AG04449 (cell line): ENCODE measurements at regions not wholly inside any gene's neighbourhood (a gene's known extent, or its start where the extent isn't known, plus 50 kb on each side); places are given as distances from the start of the nearest gene placed in this dataset.

ENCODE experiments used
- CTCF ChIA-PET: fragments of 350-600 bp; formaldehyde crosslinking; extraction: SDS; loops from one replicate; lab custom pipeline; 2021; ENCODE audit warnings: antibody characterized with exemption; lab: Yijun Ruan, JAX
- POLR2A ChIA-PET: fragments of 400-600, 350-600 bp; formaldehyde crosslinking; extraction: SDS; loops from one replicate; lab custom pipeline; 2020; ENCODE audit warnings: antibody characterized with exemption, inconsistent platforms; lab: Yijun Ruan, JAX
- DNase-seq: peaks from one replicate; pipeline ENCODE4 v3.0.0-alpha.2; 2010; ENCODE audit warnings: low read depth, low spot score
- H3K4me3 ChIP-seq: 2 replicates; pipeline ENCODE4 v1.5.1; 2011; ENCODE audit warnings: low read depth, mild to moderate bottlenecking, control low read depth, low read length
- TF ChIP-seq, protein P1 (sequence below): IDR thresholded peaks from one replicate; pipeline ENCODE4 v1.5.1; 2011; ENCODE audit warnings: mild to moderate bottlenecking, moderate library complexity, low read length, control low read depth, inconsistent platforms; ENCODE audit not compliant: insufficient read depth; ENCODE audit errors: missing control alignments

GRCh38 chr12:107461222-107461975, 224.2 kb upstream of the PWP1 start:
- H3K4me3 ChIP-seq = peak overlapping the region; percentile 20
- DNase-seq = peak; percentile 34
- POLR2A ChIA-PET = interaction anchor here (0.9 kb wide), 1 partner anchor 116 kb away, joined by 4 read pairs; no protein-coding TSS in a partner anchor
- CTCF ChIA-PET = interaction anchor here (0.6 to 1.2 kb wide), 2 partner anchors 301 to 339 kb away, joined by 3 read pairs; no protein-coding TSS in a partner anchor
- TF ChIP-seq, protein P1, sequence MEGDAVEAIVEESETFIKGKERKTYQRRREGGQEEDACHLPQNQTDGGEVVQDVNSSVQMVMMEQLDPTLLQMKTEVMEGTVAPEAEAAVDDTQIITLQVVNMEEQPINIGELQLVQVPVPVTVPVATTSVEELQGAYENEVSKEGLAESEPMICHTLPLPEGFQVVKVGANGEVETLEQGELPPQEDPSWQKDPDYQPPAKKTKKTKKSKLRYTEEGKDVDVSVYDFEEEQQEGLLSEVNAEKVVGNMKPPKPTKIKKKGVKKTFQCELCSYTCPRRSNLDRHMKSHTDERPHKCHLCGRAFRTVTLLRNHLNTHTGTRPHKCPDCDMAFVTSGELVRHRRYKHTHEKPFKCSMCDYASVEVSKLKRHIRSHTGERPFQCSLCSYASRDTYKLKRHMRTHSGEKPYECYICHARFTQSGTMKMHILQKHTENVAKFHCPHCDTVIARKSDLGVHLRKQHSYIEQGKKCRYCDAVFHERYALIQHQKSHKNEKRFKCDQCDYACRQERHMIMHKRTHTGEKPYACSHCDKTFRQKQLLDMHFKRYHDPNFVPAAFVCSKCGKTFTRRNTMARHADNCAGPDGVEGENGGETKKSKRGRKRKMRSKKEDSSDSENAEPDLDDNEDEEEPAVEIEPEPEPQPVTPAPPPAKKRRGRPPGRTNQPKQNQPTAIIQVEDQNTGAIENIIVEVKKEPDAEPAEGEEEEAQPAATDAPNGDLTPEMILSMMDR = no peak

- ChIA-PET CTCF (interaction anchor here (1.2 kb wide), 1 partner anchor 341 kb away, joined by 3 read pairs; no protein-coding TSS in a partner anchor), POLR2A (interaction anchor here (0.9 kb wide), 1 partner anchor 115 kb away, joined by 4 read pairs; no protein-coding TSS in a partner anchor)
- no peak for DNase-seq
- H3K4me3 ChIP-seq = no peak overlapping the region
- TF ChIP-seq, protein P1 = no peak
Observed at GRCh38 chr12:107462428-107463332, 222.9 kb upstream of the PWP1 start.

GRCh38 chr12:107464644-107465043, 221.0 kb upstream of the PWP1 start:
- H3K4me3 ChIP-seq = no peak overlapping the region
- TF ChIP-seq, protein P1 = no peak
- ChIA-PET POLR2A (no interaction called here), CTCF (interaction anchor here (1.0 kb wide), 1 partner anchor 143 kb away, joined by 3 read pairs; no protein-coding TSS in a partner anchor)
- DNase-seq = no peak

DNA sequence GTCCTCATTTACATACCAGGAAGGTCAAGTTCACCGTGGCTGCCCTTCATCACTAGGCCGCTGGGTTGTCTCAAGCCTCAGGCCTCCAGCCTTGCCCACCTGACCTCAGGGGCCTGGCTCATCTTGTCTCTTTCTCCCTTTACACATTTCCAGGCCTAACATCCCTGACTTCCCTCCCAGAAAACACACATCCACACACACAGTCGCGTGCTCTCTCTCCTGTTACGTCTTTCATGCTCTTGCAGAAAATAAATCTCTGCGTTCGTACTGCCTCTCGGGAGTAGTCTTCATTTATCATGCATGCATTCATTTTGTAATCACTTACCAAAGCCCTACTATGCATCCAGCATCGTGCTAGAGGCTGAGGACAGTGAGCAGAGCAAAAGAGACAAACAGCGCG, 220.0 kb upstream of the PWP1 start:
- CTCF ChIA-PET = no interaction called here
- DNase-seq = no peak
- no peak overlapping the region for H3K4me3 ChIP-seq
- TF ChIP-seq, protein P1 = no peak
- POLR2A ChIA-PET = no interaction called here

GRCh38 chr12:107467716-107468115, 217.9 kb upstream of the PWP1 start:
- H3K4me3 ChIP-seq = no peak overlapping the region
- POLR2A ChIA-PET = no interaction called here
- CTCF ChIA-PET = interaction anchor here (1.1 to 1.2 kb wide), 2 partner anchors 139 to 337 kb away, joined by 3 read pairs; no protein-coding TSS in a partner anchor
- TF ChIP-seq, protein P1 = no peak
- no peak for DNase-seq

DNA sequence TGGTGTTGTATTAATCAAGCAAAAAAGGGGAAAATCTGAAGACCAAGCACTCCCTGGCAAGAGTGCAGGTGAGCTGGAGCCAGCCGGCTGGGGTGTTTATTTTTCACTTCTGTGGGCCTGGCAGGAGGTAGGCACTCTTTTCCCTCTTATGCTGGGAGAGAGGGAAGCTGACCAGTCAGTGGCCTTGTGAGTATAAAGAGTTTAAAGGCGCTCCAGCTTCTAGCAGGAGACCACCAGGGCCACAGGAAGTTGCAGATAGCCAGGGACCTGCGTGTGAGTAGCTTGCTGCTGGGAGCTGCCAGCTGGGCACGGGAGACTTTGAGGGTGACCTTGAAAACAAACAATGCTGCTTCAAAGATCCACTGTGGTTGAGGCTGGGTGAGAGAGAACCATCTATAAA, 217.4 kb upstream of the PWP1 start:
- TF ChIP-seq, protein P1 = no peak
- ChIA-PET CTCF (interaction anchor here (1.1 to 1.2 kb wide), 2 partner anchors 139 to 338 kb away, joined by 3 read pairs; no protein-coding TSS in a partner anchor), POLR2A (no interaction called here)
- no peak for DNase-seq
- H3K4me3 ChIP-seq = no peak overlapping the region
